Neural cell (in vitro differentiated cells): ENCODE measurements at regions not wholly inside any gene's neighbourhood (a gene's known extent, or its start where the extent isn't known, plus 50 kb on each side); places are given as distances from the start of the nearest gene placed in this dataset.

Experiments used
- H2AFZ ChIP-seq: fragments of 200-600, 300-800 bp; sonication (generic), shearing (Covaris generic); 2 replicates; pipeline ENCODE4 v1.6.0; 2014; ENCODE audit warnings: low read depth, mild to moderate bottlenecking, antibody characterized with exemption, low read length, moderate library complexity
- H3F3A ChIP-seq: fragments of 200-600 bp; shearing (Covaris generic); 2 replicates; pipeline ENCODE4 v1.6.1; 2016; ENCODE audit warnings: mild to moderate bottlenecking, moderate library complexity, mixed read lengths, antibody characterized with exemption, low read length; ENCODE audit not compliant: insufficient read depth, poor library complexity, severe bottlenecking
- H3K27ac ChIP-seq: fragments of 200-600, 300-800 bp; sonication (generic), shearing (Covaris generic); 2 replicates; pipeline ENCODE4 v1.5.1; 2014; ENCODE audit warnings: mild to moderate bottlenecking, low read length, moderate library complexity
- H3K27me3 ChIP-seq: fragments of 300-800, 200-600 bp; sonication (generic), shearing (Covaris generic); 2 replicates; pipeline ENCODE4 v1.6.0; 2014; ENCODE audit warnings: mild to moderate bottlenecking, low read depth, low read length, moderate library complexity; ENCODE audit not compliant: insufficient read depth
- H3K36me3 ChIP-seq: fragments of 300-800, 200-600 bp; sonication (generic), shearing (Covaris generic); 2 replicates; pipeline ENCODE4 v1.5.1; 2014; ENCODE audit warnings: mild to moderate bottlenecking, antibody characterized with exemption, low read length, moderate library complexity; ENCODE audit not compliant: insufficient read depth
- H3K4me2 ChIP-seq: fragments of 300-800, 200-600 bp; sonication (generic), shearing (Covaris generic); 2 replicates; pipeline ENCODE4 v1.6.0; 2014; ENCODE audit warnings: mild to moderate bottlenecking, low read length
- H3K4me3 ChIP-seq: fragments of 300-800, 200-600 bp; sonication (generic), shearing (Covaris generic); 2 replicates; pipeline ENCODE4 v1.5.1; 2014; ENCODE audit warnings: mild to moderate bottlenecking, low read length, moderate library complexity
- H3K79me2 ChIP-seq: fragments of 200-600 bp; shearing (Covaris generic); replicated peaks from 2 replicates; pipeline ENCODE4 v1.6.0; 2014; ENCODE audit warnings: mild to moderate bottlenecking, low read length, moderate library complexity; ENCODE audit not compliant: insufficient read depth
- H3K9ac ChIP-seq: fragments of 300-800, 200-600 bp; sonication (generic), shearing (Covaris generic); 2 replicates; pipeline ENCODE4 v1.6.1; 2016; ENCODE audit warnings: mild to moderate bottlenecking, low read length, mixed read lengths
- H3K9me2 ChIP-seq: fragments of 200-600 bp; shearing (Covaris generic); 2 replicates; pipeline ENCODE4 v1.6.1; 2016; ENCODE audit warnings: mild to moderate bottlenecking, low read length, mixed read lengths; ENCODE audit not compliant: insufficient read depth
- H3K9me3 ChIP-seq: fragments of 200-600, 300-800 bp; sonication (generic), shearing (Covaris generic); 2 replicates; pipeline ENCODE4 v1.6.1; 2016; ENCODE audit warnings: mild to moderate bottlenecking, mixed run types, low read length, moderate library complexity, mixed read lengths
- H4K20me1 ChIP-seq: fragments of 200-600 bp; shearing (Covaris generic); 2 replicates; pipeline ENCODE4 v1.6.1; 2016; ENCODE audit warnings: mild to moderate bottlenecking, mixed run types; ENCODE audit not compliant: insufficient read depth
- EP300 ChIP-seq: fragments of 450-650 bp; conservative IDR thresholded peaks from 2 replicates; pipeline ENCODE4 v1.6.1; 2014; ENCODE audit warnings: antibody characterized with exemption, mild to moderate bottlenecking, moderate library complexity; ENCODE audit not compliant: poor library complexity, severe bottlenecking
- EZH2 ChIP-seq: fragments of 200-600, 300-800 bp; shearing (Covaris generic), sonication (generic); IDR thresholded peaks from 2 replicates; pipeline ENCODE4 v1.6.1; 2014; ENCODE audit warnings: antibody characterized with exemption, low read length, borderline replicate concordance, mild to moderate bottlenecking; ENCODE audit not compliant: insufficient read depth, poor library complexity, severe bottlenecking
- POLR2AphosphoS5 ChIP-seq: IDR thresholded peaks from 2 replicates; pipeline ENCODE4 v1.6.1; 2012
- RAD21 ChIP-seq: fragments of 450-650 bp; conservative IDR thresholded peaks from 2 replicates; pipeline ENCODE4 v1.6.1; 2014; ENCODE audit warnings: antibody characterized with exemption, mild to moderate bottlenecking, moderate library complexity
- REST ChIP-seq: IDR thresholded peaks from 2 replicates; pipeline ENCODE4 v1.6.1; 2012; ENCODE audit warnings: borderline replicate concordance
- SMC3 ChIP-seq: fragments of 450-650 bp; conservative IDR thresholded peaks from 2 replicates; pipeline ENCODE4 v1.6.1; 2014; ENCODE audit warnings: antibody characterized with exemption, mild to moderate bottlenecking, moderate library complexity; ENCODE audit not compliant: poor library complexity
- TF ChIP-seq, protein P1 (sequence below): fragments of 450-650 bp; IDR thresholded peaks from 2 replicates; pipeline ENCODE4 v1.5.1; 2014; ENCODE audit warnings: antibody characterized with exemption, mild to moderate bottlenecking, moderate library complexity; ENCODE audit not compliant: poor library complexity, severe bottlenecking

DNA sequence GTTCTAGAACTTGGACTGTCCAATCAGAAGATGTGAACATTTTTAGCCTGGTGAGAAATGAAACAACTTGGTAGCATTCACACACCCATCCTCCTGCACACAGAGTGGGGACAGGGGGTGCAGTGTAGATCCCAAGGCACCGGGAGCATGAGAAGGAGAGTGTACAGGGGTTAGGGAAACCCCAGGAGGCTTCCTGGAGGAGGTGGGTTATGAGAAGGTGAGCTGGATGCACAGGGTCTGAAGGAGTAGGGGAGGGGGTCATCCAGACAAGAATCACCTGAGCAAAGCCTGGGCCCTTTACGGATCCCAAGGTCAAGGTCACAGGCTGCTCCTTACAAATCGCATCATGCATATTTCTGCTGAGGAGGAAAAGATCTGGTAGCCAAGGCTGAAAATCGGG, 117.5 kb upstream of the TMPRSS2 start:
- no peak overlapping the region for H3K27ac ChIP-seq
- no peaks in the 10 kb centered on the region for H3K9me2 ChIP-seq
- H3K36me3 ChIP-seq = no peaks in the 10 kb centered on the region
- H3K79me2 ChIP-seq = no peaks in the 10 kb centered on the region
- H3K4me2 ChIP-seq = no peak overlapping the region
- no peaks in the 10 kb centered on the region for H4K20me1 ChIP-seq
- no peaks in the 10 kb centered on the region for H3K27me3 ChIP-seq
- H3F3A ChIP-seq = no peaks in the 10 kb centered on the region
- H3K9ac ChIP-seq = no peak overlapping the region
- TF ChIP-seq SMC3 (no peak), RAD21 (no peak)
- TF ChIP-seq, protein P1, sequence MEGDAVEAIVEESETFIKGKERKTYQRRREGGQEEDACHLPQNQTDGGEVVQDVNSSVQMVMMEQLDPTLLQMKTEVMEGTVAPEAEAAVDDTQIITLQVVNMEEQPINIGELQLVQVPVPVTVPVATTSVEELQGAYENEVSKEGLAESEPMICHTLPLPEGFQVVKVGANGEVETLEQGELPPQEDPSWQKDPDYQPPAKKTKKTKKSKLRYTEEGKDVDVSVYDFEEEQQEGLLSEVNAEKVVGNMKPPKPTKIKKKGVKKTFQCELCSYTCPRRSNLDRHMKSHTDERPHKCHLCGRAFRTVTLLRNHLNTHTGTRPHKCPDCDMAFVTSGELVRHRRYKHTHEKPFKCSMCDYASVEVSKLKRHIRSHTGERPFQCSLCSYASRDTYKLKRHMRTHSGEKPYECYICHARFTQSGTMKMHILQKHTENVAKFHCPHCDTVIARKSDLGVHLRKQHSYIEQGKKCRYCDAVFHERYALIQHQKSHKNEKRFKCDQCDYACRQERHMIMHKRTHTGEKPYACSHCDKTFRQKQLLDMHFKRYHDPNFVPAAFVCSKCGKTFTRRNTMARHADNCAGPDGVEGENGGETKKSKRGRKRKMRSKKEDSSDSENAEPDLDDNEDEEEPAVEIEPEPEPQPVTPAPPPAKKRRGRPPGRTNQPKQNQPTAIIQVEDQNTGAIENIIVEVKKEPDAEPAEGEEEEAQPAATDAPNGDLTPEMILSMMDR = no peak
- no peaks in the 10 kb centered on the region for H3K9me3 ChIP-seq
- H3K4me3 ChIP-seq = no peak overlapping the region
- H2AFZ ChIP-seq = no peak overlapping the region

- Histone ChIP-seq H3F3A (no peaks in the 10 kb centered on the region), H3K4me2 (no peak overlapping the region), H3K9me2 (no peaks in the 10 kb centered on the region)
Observed at GRCh38 chr21:41624674-41625310, 116.8 kb upstream of the TMPRSS2 start.

More at GRCh38 chr21:41624674-41625310, 116.8 kb upstream of the TMPRSS2 start:
- Histone ChIP-seq H3K36me3 (no peaks in the 10 kb centered on the region), H3K27ac (no peak overlapping the region), H3K9ac (no peak overlapping the region), H3K79me2 (no peaks in the 10 kb centered on the region), H3K4me3 (no peak overlapping the region), H2AFZ (no peak overlapping the region), H3K9me3 (no peaks in the 10 kb centered on the region), H3K27me3 (no peaks in the 10 kb centered on the region), H4K20me1 (no peaks in the 10 kb centered on the region)
- TF ChIP-seq EP300 = no peak
- TF ChIP-seq, protein P1 = no peak
- no peak for TF ChIP-seq SMC3
- no peak for TF ChIP-seq POLR2AphosphoS5
- no peak for TF ChIP-seq REST
- no peak for TF ChIP-seq EZH2
